Neural cell (in vitro differentiated cells): ENCODE measurements at regions not wholly inside any gene's neighbourhood (a gene's known extent, or its start where the extent isn't known, plus 50 kb on each side); places are given as distances from the start of the nearest gene placed in this dataset.

Experiments
- H2AFZ ChIP-seq: fragments of 200-600, 300-800 bp; sonication (generic), shearing (Covaris generic); 2 replicates; pipeline ENCODE4 v1.6.0; 2014; ENCODE audit warnings: low read depth, mild to moderate bottlenecking, antibody characterized with exemption, low read length, moderate library complexity
- H3F3A ChIP-seq: fragments of 200-600 bp; shearing (Covaris generic); 2 replicates; pipeline ENCODE4 v1.6.1; 2016; ENCODE audit warnings: mild to moderate bottlenecking, moderate library complexity, mixed read lengths, antibody characterized with exemption, low read length; ENCODE audit not compliant: insufficient read depth, poor library complexity, severe bottlenecking
- H3K27ac ChIP-seq: fragments of 200-600, 300-800 bp; sonication (generic), shearing (Covaris generic); 2 replicates; pipeline ENCODE4 v1.5.1; 2014; ENCODE audit warnings: mild to moderate bottlenecking, low read length, moderate library complexity
- H3K27me3 ChIP-seq: fragments of 300-800, 200-600 bp; sonication (generic), shearing (Covaris generic); 2 replicates; pipeline ENCODE4 v1.6.0; 2014; ENCODE audit warnings: mild to moderate bottlenecking, low read depth, low read length, moderate library complexity; ENCODE audit not compliant: insufficient read depth
- H3K36me3 ChIP-seq: fragments of 300-800, 200-600 bp; sonication (generic), shearing (Covaris generic); 2 replicates; pipeline ENCODE4 v1.5.1; 2014; ENCODE audit warnings: mild to moderate bottlenecking, antibody characterized with exemption, low read length, moderate library complexity; ENCODE audit not compliant: insufficient read depth
- H3K4me2 ChIP-seq: fragments of 300-800, 200-600 bp; sonication (generic), shearing (Covaris generic); 2 replicates; pipeline ENCODE4 v1.6.0; 2014; ENCODE audit warnings: mild to moderate bottlenecking, low read length
- H3K4me3 ChIP-seq: fragments of 300-800, 200-600 bp; sonication (generic), shearing (Covaris generic); 2 replicates; pipeline ENCODE4 v1.5.1; 2014; ENCODE audit warnings: mild to moderate bottlenecking, low read length, moderate library complexity
- H3K79me2 ChIP-seq: fragments of 200-600 bp; shearing (Covaris generic); replicated peaks from 2 replicates; pipeline ENCODE4 v1.6.0; 2014; ENCODE audit warnings: mild to moderate bottlenecking, low read length, moderate library complexity; ENCODE audit not compliant: insufficient read depth
- H3K9ac ChIP-seq: fragments of 300-800, 200-600 bp; sonication (generic), shearing (Covaris generic); 2 replicates; pipeline ENCODE4 v1.6.1; 2016; ENCODE audit warnings: mild to moderate bottlenecking, low read length, mixed read lengths
- H3K9me2 ChIP-seq: fragments of 200-600 bp; shearing (Covaris generic); 2 replicates; pipeline ENCODE4 v1.6.1; 2016; ENCODE audit warnings: mild to moderate bottlenecking, low read length, mixed read lengths; ENCODE audit not compliant: insufficient read depth
- H3K9me3 ChIP-seq: fragments of 200-600, 300-800 bp; sonication (generic), shearing (Covaris generic); 2 replicates; pipeline ENCODE4 v1.6.1; 2016; ENCODE audit warnings: mild to moderate bottlenecking, mixed run types, low read length, moderate library complexity, mixed read lengths
- H4K20me1 ChIP-seq: fragments of 200-600 bp; shearing (Covaris generic); 2 replicates; pipeline ENCODE4 v1.6.1; 2016; ENCODE audit warnings: mild to moderate bottlenecking, mixed run types; ENCODE audit not compliant: insufficient read depth
- CTCF ChIP-seq: fragments of 450-650 bp; IDR thresholded peaks from 2 replicates; pipeline ENCODE4 v1.5.1; 2014; ENCODE audit warnings: antibody characterized with exemption, mild to moderate bottlenecking, moderate library complexity; ENCODE audit not compliant: poor library complexity, severe bottlenecking
- EP300 ChIP-seq: fragments of 450-650 bp; conservative IDR thresholded peaks from 2 replicates; pipeline ENCODE4 v1.6.1; 2014; ENCODE audit warnings: antibody characterized with exemption, mild to moderate bottlenecking, moderate library complexity; ENCODE audit not compliant: poor library complexity, severe bottlenecking
- EZH2 ChIP-seq: fragments of 200-600, 300-800 bp; shearing (Covaris generic), sonication (generic); IDR thresholded peaks from 2 replicates; pipeline ENCODE4 v1.6.1; 2014; ENCODE audit warnings: antibody characterized with exemption, low read length, borderline replicate concordance, mild to moderate bottlenecking; ENCODE audit not compliant: insufficient read depth, poor library complexity, severe bottlenecking
- MXI1 ChIP-seq: fragments of 450-650 bp; conservative IDR thresholded peaks from 2 replicates; pipeline ENCODE4 v1.6.1; 2014; ENCODE audit warnings: antibody characterized with exemption, mild to moderate bottlenecking; ENCODE audit not compliant: poor library complexity, severe bottlenecking
- POLR2AphosphoS5 ChIP-seq: IDR thresholded peaks from 2 replicates; pipeline ENCODE4 v1.6.1; 2012
- RAD21 ChIP-seq: fragments of 450-650 bp; conservative IDR thresholded peaks from 2 replicates; pipeline ENCODE4 v1.6.1; 2014; ENCODE audit warnings: antibody characterized with exemption, mild to moderate bottlenecking, moderate library complexity
- REST ChIP-seq: IDR thresholded peaks from 2 replicates; pipeline ENCODE4 v1.6.1; 2012; ENCODE audit warnings: borderline replicate concordance
- SMC3 ChIP-seq: fragments of 450-650 bp; conservative IDR thresholded peaks from 2 replicates; pipeline ENCODE4 v1.6.1; 2014; ENCODE audit warnings: antibody characterized with exemption, mild to moderate bottlenecking, moderate library complexity; ENCODE audit not compliant: poor library complexity
- TAF1 ChIP-seq: IDR thresholded peaks from 2 replicates; pipeline ENCODE4 v1.6.1; 2012; ENCODE audit warnings: low read depth

- no peaks in the 10 kb centered on the region for H3K27me3 ChIP-seq
- TF ChIP-seq EP300 = peak; percentile 94
- TF ChIP-seq REST = no peak
- no peak for TF ChIP-seq CTCF
- no peak for TF ChIP-seq EZH2
- peak; percentile 81 for TF ChIP-seq POLR2AphosphoS5
- H3K4me2 ChIP-seq = no peak overlapping the region
Observed at GRCh38 chr4:136985683-136986082, 546.6 kb downstream of the PCDH18 start.

GRCh38 chr4:136967069-136967468 is 565.2 kb downstream of the PCDH18 start:
- H3K27me3 ChIP-seq = no peaks in the 10 kb centered on the region

More at GRCh38 chr4:136985683-136986082, 546.6 kb downstream of the PCDH18 start:
- Histone ChIP-seq H3K4me3 (no peak overlapping the region), H3K9ac (no peak overlapping the region), H2AFZ (no peak overlapping the region), H3F3A (no peaks in the 10 kb centered on the region), H3K27ac (no peak overlapping the region), H3K9me2 (no peaks in the 10 kb centered on the region), H3K36me3 (no peaks in the 10 kb centered on the region), H3K9me3 (no peaks in the 10 kb centered on the region), H3K79me2 (no peaks in the 10 kb centered on the region), H4K20me1 (no peaks in the 10 kb centered on the region)

More at GRCh38 chr4:136967069-136967468, 565.2 kb downstream of the PCDH18 start:
- no peaks in the 10 kb centered on the region for H4K20me1 ChIP-seq
- no peak overlapping the region for H2AFZ ChIP-seq
- no peaks in the 10 kb centered on the region for H3K36me3 ChIP-seq
- H3K4me2 ChIP-seq = no peak overlapping the region
- no peak overlapping the region for H3K27ac ChIP-seq
- no peaks in the 10 kb centered on the region for H3F3A ChIP-seq
- no peak overlapping the region for H3K9ac ChIP-seq
- no peaks in the 10 kb centered on the region for H3K9me3 ChIP-seq
- no peaks in the 10 kb centered on the region for H3K9me2 ChIP-seq
- no peaks in the 10 kb centered on the region for H3K79me2 ChIP-seq
- no peak overlapping the region for H3K4me3 ChIP-seq
- no peak for TF ChIP-seq EP300
- TF ChIP-seq POLR2AphosphoS5 = no peak
- no peak for TF ChIP-seq REST
- TF ChIP-seq SMC3 = no peak
- TF ChIP-seq EZH2 = no peak
- no peak for TF ChIP-seq CTCF
- no peak for TF ChIP-seq MXI1
- TF ChIP-seq RAD21 = no peak
- TF ChIP-seq TAF1 = no peak
